ENCODE measurements at regions not wholly inside any gene's neighbourhood (a gene's known extent, or its start where the extent isn't known, plus 50 kb on each side); places are given as distances from the start of the nearest gene placed in this dataset.

GRCh38 chr3:65226287-65226686, 538.5 kb upstream of the ADAMTS9 start:
- H3K4me1 Mint-ChIP-seq (ENCODE audit: unreplicated experiment) = no peaks in the 10 kb centered on the region
- DNase-seq (ENCODE audit: extremely low spot score, unreplicated experiment) = no peak
- no peak overlapping the region for H3K27ac Mint-ChIP-seq (ENCODE audit: unreplicated experiment)
- H3K27me3 Mint-ChIP-seq (ENCODE audit: unreplicated experiment) = no peaks in the 10 kb centered on the region
- no peak for TF ChIP-seq CTCF (IDR thresholded peaks at IDR 0.05)
- no peak overlapping the region for H3K4me3 Mint-ChIP-seq (ENCODE audit: unreplicated experiment)
- no peaks in the 10 kb centered on the region for H3K9me3 Mint-ChIP-seq (ENCODE audit: unreplicated experiment)
- H3K36me3 Mint-ChIP-seq (ENCODE audit: unreplicated experiment) = no peaks in the 10 kb centered on the region

- H3K4me1 Mint-ChIP-seq (ENCODE audit: unreplicated experiment) = no peaks in the 10 kb centered on the region
- H3K36me3 Mint-ChIP-seq (ENCODE audit: unreplicated experiment) = no peaks in the 10 kb centered on the region
- no peak overlapping the region for H3K4me3 Mint-ChIP-seq (ENCODE audit: unreplicated experiment)
- no peak for TF ChIP-seq CTCF (IDR thresholded peaks at IDR 0.05)
- no peaks in the 10 kb centered on the region for H3K27me3 Mint-ChIP-seq (ENCODE audit: unreplicated experiment)
- H3K9me3 Mint-ChIP-seq (ENCODE audit: unreplicated experiment) = no peaks in the 10 kb centered on the region
- DNase-seq (ENCODE audit: extremely low spot score, unreplicated experiment) = no peak
- H3K27ac Mint-ChIP-seq (ENCODE audit: unreplicated experiment) = no peak overlapping the region
Measured at GRCh38 chr3:65210026-65210814, 522.4 kb upstream of the ADAMTS9 start.

- no peak for TF ChIP-seq CTCF (IDR thresholded peaks at IDR 0.05)
- no peaks in the 10 kb centered on the region for H3K4me1 Mint-ChIP-seq (ENCODE audit: unreplicated experiment)
- H3K27me3 Mint-ChIP-seq (ENCODE audit: unreplicated experiment) = peaks cover 4% of the 10 kb centered on the region
Measured at GRCh38 chr3:65202395-65202794, 514.6 kb upstream of the ADAMTS9 start.

GRCh38 chr3:65201926-65202325, 514.1 kb upstream of the ADAMTS9 start:
- no peaks in the 10 kb centered on the region for H3K4me1 Mint-ChIP-seq (ENCODE audit: unreplicated experiment)
- TF ChIP-seq CTCF (IDR thresholded peaks at IDR 0.05) = no peak
- H3K36me3 Mint-ChIP-seq (ENCODE audit: unreplicated experiment) = no peaks in the 10 kb centered on the region
- DNase-seq (ENCODE audit: extremely low spot score, unreplicated experiment) = no peak
- no peak overlapping the region for H3K27ac Mint-ChIP-seq (ENCODE audit: unreplicated experiment)
- no peaks in the 10 kb centered on the region for H3K9me3 Mint-ChIP-seq (ENCODE audit: unreplicated experiment)
- peaks cover 4% of the 10 kb centered on the region for H3K27me3 Mint-ChIP-seq (ENCODE audit: unreplicated experiment)
- H3K4me3 Mint-ChIP-seq (ENCODE audit: unreplicated experiment) = no peak overlapping the region

More at GRCh38 chr3:65202395-65202794, 514.6 kb upstream of the ADAMTS9 start:
- Mint-ChIP-seq H3K36me3 (ENCODE audit: unreplicated experiment) (no peaks in the 10 kb centered on the region), H3K4me3 (ENCODE audit: unreplicated experiment) (no peak overlapping the region), H3K27ac (ENCODE audit: unreplicated experiment) (no peak overlapping the region), H3K9me3 (ENCODE audit: unreplicated experiment) (no peaks in the 10 kb centered on the region)
- no peak for DNase-seq (ENCODE audit: extremely low spot score, unreplicated experiment)

GRCh38 chr3:65200310-65200970, 512.6 kb upstream of the ADAMTS9 start:
- peaks cover 4% of the 10 kb centered on the region for H3K27me3 Mint-ChIP-seq (ENCODE audit: unreplicated experiment)
- DNase-seq (ENCODE audit: extremely low spot score, unreplicated experiment) = no peak
- no peak overlapping the region for H3K4me3 Mint-ChIP-seq (ENCODE audit: unreplicated experiment)
- H3K36me3 Mint-ChIP-seq (ENCODE audit: unreplicated experiment) = no peaks in the 10 kb centered on the region
- H3K9me3 Mint-ChIP-seq (ENCODE audit: unreplicated experiment) = no peaks in the 10 kb centered on the region
- H3K27ac Mint-ChIP-seq (ENCODE audit: unreplicated experiment) = no peak overlapping the region
- TF ChIP-seq CTCF (IDR thresholded peaks at IDR 0.05) = no peak
- no peaks in the 10 kb centered on the region for H3K4me1 Mint-ChIP-seq (ENCODE audit: unreplicated experiment)

Measured in osteocyte (in vitro differentiated cells).